ENCODE measurements at regions not wholly inside any gene's neighbourhood (a gene's known extent, or its start where the extent isn't known, plus 50 kb on each side); places are given as distances from the start of the nearest gene placed in this dataset.

DNA sequence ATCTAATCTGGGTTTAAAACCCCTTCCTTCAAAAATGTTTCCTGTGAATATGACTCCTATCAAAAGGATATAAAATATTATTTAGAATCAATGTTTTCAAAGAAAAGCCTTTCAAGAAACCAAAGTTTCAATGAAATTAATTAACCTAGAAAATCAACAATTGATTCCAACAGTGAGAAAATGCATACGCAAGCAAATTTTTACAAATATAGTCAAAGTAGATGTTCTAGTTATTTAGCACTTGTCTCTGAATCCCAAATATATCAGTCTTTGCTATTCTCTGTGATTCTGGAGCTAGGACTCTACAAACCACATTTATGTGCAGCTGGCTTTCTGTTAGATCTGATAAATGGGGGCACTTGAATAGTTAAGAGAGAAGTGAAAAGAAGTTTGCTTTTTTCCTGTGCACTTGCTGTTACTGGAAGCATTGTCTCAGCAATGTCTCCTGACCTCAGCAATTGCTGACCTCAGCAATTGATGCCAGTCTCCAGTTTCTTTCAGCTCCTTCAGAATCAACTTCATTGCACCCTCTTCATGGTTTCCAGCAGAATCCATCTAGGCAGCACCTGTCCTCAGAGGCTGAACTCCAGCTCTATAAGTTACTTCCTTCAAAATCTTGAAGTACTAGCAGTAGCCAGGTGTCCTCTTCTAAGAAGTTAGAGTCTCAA, 879.9 kb upstream of the LRRN3 start:
- no peak for TF ChIP-seq POLR2A (IDR thresholded peaks at IDR 0.05)
- TF ChIP-seq, protein P1, sequence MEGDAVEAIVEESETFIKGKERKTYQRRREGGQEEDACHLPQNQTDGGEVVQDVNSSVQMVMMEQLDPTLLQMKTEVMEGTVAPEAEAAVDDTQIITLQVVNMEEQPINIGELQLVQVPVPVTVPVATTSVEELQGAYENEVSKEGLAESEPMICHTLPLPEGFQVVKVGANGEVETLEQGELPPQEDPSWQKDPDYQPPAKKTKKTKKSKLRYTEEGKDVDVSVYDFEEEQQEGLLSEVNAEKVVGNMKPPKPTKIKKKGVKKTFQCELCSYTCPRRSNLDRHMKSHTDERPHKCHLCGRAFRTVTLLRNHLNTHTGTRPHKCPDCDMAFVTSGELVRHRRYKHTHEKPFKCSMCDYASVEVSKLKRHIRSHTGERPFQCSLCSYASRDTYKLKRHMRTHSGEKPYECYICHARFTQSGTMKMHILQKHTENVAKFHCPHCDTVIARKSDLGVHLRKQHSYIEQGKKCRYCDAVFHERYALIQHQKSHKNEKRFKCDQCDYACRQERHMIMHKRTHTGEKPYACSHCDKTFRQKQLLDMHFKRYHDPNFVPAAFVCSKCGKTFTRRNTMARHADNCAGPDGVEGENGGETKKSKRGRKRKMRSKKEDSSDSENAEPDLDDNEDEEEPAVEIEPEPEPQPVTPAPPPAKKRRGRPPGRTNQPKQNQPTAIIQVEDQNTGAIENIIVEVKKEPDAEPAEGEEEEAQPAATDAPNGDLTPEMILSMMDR (IDR thresholded peaks at IDR 0.05 in 4 of 5, conservative IDR thresholded peaks at IDR 0.05 in 1 of 5), result no peak
